ENCODE measurements at regions not wholly inside any gene's neighbourhood (a gene's known extent, or its start where the extent isn't known, plus 50 kb on each side); places are given as distances from the start of the nearest gene placed in this dataset.

DNA sequence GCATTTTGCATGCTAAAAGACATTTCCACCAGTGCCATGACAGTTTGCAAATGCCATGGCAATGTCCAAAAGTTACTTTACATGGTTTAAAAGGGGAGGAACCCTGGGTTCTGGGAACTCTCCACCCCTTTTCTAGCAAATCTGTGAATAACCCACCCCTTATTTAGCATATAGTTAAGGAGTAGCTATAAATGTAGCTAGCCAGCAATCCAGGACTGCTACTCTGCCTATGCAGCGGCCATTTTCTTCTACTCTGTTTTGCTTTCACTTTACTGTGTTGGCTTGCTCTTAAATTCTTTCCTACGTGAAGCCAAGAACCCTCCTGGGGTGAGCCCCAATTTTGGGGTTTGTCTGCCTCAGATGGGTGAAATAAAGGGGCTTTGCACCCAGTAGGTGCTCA is 141.0 kb downstream of the PTPN11 start:
- H3K27ac Mint-ChIP-seq: no peak overlapping the region
- no peaks in the 10 kb centered on the region for H3K4me1 Mint-ChIP-seq
- H3K4me3 Mint-ChIP-seq: no peak overlapping the region
- H3K9me3 Mint-ChIP-seq: no peaks in the 10 kb centered on the region
- intact Hi-C loops (cut with micrococcal nuclease): no loop called here
- no peak for DNase-seq
- no peaks in the 10 kb centered on the region for H3K36me3 Mint-ChIP-seq (ENCODE audit: low read depth)
- peaks cover 4% of the 10 kb centered on the region for H3K27me3 Mint-ChIP-seq

DNA sequence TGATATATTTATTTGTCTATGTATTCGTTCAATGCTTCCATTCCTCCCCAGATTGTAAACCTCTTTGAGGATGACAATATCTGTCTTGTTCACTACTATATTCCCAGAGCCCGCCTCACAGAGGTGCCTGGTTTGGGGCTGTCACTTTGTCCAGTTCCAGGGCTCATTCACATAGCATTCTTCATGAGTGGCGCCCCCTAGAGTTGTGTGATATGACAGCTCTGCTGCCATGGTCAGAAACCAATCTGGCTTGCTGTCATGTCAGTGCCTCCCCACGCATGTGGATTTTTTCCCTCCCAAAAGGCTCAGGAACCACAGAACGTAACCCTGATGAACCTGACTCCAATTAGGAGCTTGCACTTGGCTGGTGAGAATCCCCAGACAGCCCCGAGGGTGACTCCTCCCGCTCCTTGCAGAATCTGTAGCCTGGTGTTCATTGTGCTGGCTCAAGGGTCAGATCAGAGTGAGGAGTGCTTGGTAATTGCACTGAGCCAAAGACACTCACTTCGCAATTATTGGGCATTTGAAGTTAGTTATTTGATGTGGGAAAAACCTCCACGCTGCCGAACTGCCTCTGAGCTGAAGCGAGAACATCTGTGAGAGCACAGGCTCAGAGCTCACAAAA is 145.5 kb downstream of the PTPN11 start:
- no peak overlapping the region for H3K4me3 Mint-ChIP-seq
- H3K9me3 Mint-ChIP-seq: no peaks in the 10 kb centered on the region
- peaks cover 10% of the 10 kb centered on the region for H3K27me3 Mint-ChIP-seq
- peaks cover 1% of the 10 kb centered on the region for H3K4me1 Mint-ChIP-seq
- DNase-seq: no peak
- no peaks in the 10 kb centered on the region for H3K36me3 Mint-ChIP-seq (ENCODE audit: low read depth)
- no peak overlapping the region for H3K27ac Mint-ChIP-seq
- intact Hi-C loops (cut with micrococcal nuclease): no loop called here

DNA sequence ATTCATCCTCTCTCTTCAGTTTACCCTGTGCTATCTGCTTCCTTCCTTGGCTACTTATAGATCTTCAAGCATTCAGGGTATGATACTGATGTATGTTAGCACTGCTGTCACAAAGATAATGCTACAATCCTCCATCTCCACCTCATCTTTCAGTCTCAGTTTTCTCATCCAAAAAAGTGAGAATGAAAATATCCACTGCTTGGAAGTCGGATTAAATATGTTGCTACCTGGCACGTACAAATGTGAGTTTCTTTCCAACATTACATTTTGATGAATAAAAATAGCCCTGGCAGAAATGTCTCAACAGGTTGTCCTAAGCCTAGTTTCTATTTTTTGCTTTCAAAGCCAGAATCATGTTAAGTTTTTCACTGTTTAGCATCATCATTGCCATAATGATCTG is 149.9 kb downstream of the PTPN11 start:
- DNase-seq: no peak
- H3K4me3 Mint-ChIP-seq: no peak overlapping the region
- H3K27me3 Mint-ChIP-seq: peaks cover 16% of the 10 kb centered on the region
- intact Hi-C loops (cut with micrococcal nuclease): no loop called here
- no peaks in the 10 kb centered on the region for H3K9me3 Mint-ChIP-seq
- peaks cover 5% of the 10 kb centered on the region for H3K4me1 Mint-ChIP-seq
- H3K36me3 Mint-ChIP-seq (ENCODE audit: low read depth): no peaks in the 10 kb centered on the region
- no peak overlapping the region for H3K27ac Mint-ChIP-seq

GRCh38 chr12:112570096-112570495 is 151.3 kb downstream of the PTPN11 start:
- no peaks in the 10 kb centered on the region for H3K36me3 Mint-ChIP-seq (ENCODE audit: low read depth)
- peaks cover 18% of the 10 kb centered on the region for H3K27me3 Mint-ChIP-seq
- intact Hi-C loops (cut with micrococcal nuclease): no loop called here
- no peaks in the 10 kb centered on the region for H3K9me3 Mint-ChIP-seq
- H3K4me3 Mint-ChIP-seq: no peak overlapping the region
- DNase-seq: no peak
- H3K27ac Mint-ChIP-seq: no peak overlapping the region
- peaks cover 5% of the 10 kb centered on the region for H3K4me1 Mint-ChIP-seq

- no peak for DNase-seq
- intact Hi-C loops (cut with micrococcal nuclease): no loop called here
- H3K27me3 Mint-ChIP-seq: peaks cover 27% of the 10 kb centered on the region
- H3K4me3 Mint-ChIP-seq: no peak overlapping the region
- H3K9me3 Mint-ChIP-seq: no peaks in the 10 kb centered on the region
- H3K4me1 Mint-ChIP-seq: peaks cover 5% of the 10 kb centered on the region
- no peak overlapping the region for H3K27ac Mint-ChIP-seq
- no peaks in the 10 kb centered on the region for H3K36me3 Mint-ChIP-seq (ENCODE audit: low read depth)
Measured at GRCh38 chr12:112573141-112573540, 154.4 kb downstream of the PTPN11 start.

GRCh38 chr12:112574896-112575558 is 156.3 kb downstream of the PTPN11 start:
- intact Hi-C loops (cut with micrococcal nuclease): no loop called here
- Mint-ChIP-seq H3K27ac (no peak overlapping the region), H3K4me3 (no peak overlapping the region), H3K9me3 (no peaks in the 10 kb centered on the region), H3K27me3 (peaks cover 34% of the 10 kb centered on the region), H3K36me3 (ENCODE audit: low read depth) (no peaks in the 10 kb centered on the region), H3K4me1 (peaks cover 5% of the 10 kb centered on the region)
- DNase-seq: no peak

DNA sequence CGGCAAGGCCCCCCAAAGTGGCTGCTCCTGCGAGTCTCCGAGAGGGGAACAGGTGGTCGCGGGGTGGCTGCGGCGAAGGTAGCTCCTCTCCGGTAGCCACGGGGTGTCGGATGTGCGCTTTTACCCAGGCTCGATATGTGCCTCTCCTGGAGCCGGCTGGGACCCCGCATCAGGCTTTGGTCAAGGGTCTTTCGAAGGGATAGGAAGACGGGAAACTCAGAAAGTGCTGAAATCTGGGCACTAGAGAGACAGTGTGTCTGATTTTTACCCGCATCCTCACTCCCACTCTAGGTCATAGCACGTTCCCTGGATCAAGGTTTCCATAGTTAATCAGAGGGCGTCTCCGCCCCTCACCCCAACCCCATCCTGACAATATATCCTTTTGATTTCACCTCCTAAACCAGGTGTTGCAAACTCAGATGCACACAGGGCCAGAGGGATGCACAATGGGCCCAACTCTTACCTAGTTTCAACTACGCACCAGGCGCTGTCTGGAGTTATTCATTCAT is 156.9 kb downstream of the PTPN11 start:
- Mint-ChIP-seq H3K27ac (no peak overlapping the region), H3K4me1 (peaks cover 5% of the 10 kb centered on the region), H3K4me3 (no peak overlapping the region), H3K9me3 (no peaks in the 10 kb centered on the region), H3K27me3 (peaks cover 34% of the 10 kb centered on the region), H3K36me3 (ENCODE audit: low read depth) (no peaks in the 10 kb centered on the region)
- DNase-seq: no peak
- intact Hi-C loops (cut with micrococcal nuclease): no loop called here

DNA sequence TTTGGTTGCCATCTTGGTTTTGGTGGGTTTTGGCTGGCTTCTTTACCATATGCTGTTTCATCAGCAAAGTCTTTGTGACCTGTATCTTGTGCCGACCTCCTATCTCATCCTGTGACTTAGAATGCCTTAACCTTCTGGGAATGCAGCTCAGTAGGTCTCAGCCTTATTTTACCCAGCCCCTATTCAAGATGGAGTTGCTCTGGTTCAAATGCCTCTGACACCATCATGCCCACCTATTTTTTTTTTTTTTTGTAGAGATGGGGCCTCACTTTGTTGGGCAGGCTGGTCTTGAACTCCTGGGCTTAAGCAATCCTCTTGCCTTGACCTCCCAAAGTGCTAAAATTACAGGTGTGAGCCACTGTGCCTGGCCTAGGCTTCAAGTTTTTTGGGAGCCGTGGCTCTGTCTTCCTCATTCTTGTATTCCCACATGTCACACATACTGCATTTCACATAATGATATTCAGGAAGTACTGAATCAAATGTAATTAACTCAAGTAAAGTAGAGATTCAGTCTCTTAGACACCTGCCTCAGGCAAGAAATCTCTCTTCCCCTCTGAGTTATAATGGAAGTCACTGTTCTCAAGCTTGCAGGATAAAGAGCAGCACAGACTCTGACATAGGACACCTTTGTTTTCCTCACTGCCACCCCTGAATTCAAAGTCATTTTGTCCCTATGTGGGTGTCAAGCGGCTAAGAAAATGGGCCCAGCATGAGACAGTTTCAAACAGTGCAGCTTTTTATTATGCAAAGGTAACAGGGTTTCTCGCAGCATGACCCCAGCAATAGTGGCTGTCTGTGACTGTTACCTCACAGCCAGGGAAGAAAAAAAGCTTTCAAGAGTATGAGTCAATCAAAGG is 159.0 kb downstream of the PTPN11 start:
- peaks cover 2% of the 10 kb centered on the region for H3K4me1 Mint-ChIP-seq
- no peaks in the 10 kb centered on the region for H3K36me3 Mint-ChIP-seq (ENCODE audit: low read depth)
- H3K27me3 Mint-ChIP-seq: peaks cover 31% of the 10 kb centered on the region
- intact Hi-C loops (cut with micrococcal nuclease): no loop called here
- no peaks in the 10 kb centered on the region for H3K9me3 Mint-ChIP-seq
- H3K27ac Mint-ChIP-seq: no peak overlapping the region
- H3K4me3 Mint-ChIP-seq: no peak overlapping the region
- no peak for DNase-seq

DNA sequence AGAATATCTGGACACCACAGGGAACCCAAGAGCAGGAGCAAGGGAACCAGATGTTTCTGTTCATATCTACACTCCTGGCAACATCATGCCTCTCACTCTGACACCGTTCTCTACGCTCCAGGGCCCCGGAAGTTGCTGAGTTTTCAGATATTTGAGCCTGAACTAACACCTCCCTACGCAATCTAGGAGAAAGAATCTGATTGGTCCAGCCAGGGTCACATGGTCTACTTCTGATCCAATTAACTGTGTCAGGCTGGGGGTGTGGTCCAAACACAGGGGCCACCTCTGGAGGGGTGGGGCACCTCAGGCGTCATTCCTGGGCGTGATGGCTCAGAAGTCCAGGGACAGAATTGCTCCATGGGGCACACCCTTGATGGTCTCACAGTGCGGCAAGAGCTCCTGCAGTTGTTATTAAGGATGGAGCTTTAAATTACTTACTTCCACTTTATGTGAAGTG is 165.5 kb downstream of the PTPN11 start:
- no peak overlapping the region for H3K4me3 Mint-ChIP-seq
- H3K9me3 Mint-ChIP-seq: no peaks in the 10 kb centered on the region
- no peak overlapping the region for H3K27ac Mint-ChIP-seq
- no peaks in the 10 kb centered on the region for H3K36me3 Mint-ChIP-seq (ENCODE audit: low read depth)
- DNase-seq: no peak
- peaks cover 10% of the 10 kb centered on the region for H3K27me3 Mint-ChIP-seq
- intact Hi-C loops (cut with micrococcal nuclease): no loop called here
- no peaks in the 10 kb centered on the region for H3K4me1 Mint-ChIP-seq

DNA sequence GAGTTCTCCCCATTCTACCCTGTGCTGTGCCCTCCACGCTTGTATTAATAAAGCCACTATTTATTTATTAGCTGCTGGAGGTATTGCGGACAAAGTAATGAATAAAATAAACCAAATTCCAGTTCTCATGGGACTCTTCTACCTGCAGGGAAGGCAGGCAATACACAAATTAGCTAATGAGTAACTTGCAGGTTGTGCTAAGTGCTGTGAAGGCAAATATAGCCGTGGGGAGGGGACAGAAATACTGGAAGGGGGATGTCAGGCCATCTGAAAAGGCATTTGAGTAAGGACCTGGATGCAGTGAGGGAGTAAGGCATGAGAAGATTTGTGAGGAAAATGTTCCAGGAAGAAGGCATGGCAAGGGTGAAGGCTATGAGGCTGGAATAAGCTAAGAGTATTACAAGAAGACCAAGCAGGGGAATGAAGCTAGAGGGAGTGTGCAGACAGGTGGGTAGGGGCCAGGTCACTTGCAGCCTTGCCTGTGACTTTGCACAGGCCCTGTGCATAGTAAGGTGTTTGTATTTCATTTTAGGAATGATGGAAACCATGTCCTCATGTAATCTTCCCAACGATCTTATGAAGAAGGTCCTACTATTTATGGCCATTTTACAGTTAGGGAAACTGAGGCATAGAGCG is 167.5 kb downstream of the PTPN11 start:
- intact Hi-C loops (cut with micrococcal nuclease): no loop called here
- H3K27ac Mint-ChIP-seq: no peak overlapping the region
- H3K27me3 Mint-ChIP-seq: peaks cover 3% of the 10 kb centered on the region
- no peaks in the 10 kb centered on the region for H3K36me3 Mint-ChIP-seq (ENCODE audit: low read depth)
- no peaks in the 10 kb centered on the region for H3K9me3 Mint-ChIP-seq
- DNase-seq: no peak
- no peak overlapping the region for H3K4me3 Mint-ChIP-seq
- no peaks in the 10 kb centered on the region for H3K4me1 Mint-ChIP-seq

GRCh38 chr12:112589275-112589674 is 170.5 kb downstream of the PTPN11 start:
- Mint-ChIP-seq H3K27ac (no peak overlapping the region), H3K36me3 (ENCODE audit: low read depth) (no peaks in the 10 kb centered on the region), H3K9me3 (no peaks in the 10 kb centered on the region), H3K4me3 (no peak overlapping the region), H3K4me1 (no peaks in the 10 kb centered on the region), H3K27me3 (peaks cover 3% of the 10 kb centered on the region)
- intact Hi-C loops (cut with micrococcal nuclease): no loop called here
- DNase-seq: no peak

DNA sequence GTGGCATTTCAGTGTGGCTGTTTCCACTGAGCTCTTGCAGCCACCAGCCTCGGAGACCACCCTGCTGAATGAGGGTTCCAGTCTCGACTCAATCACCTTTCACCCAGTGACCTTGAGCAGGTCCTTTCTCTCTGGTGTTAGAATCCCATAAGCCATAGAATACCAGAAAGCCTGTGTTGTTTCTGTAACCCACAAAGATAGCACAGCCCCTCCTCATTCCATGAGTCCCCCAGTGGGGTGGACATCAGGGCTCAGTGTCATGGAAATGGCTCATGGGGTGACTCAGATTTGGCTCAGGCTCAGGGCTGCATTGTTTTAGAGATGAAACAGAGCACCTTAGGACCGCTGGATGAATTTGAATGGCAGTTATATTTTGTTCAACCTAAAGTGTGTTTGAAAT is 171.5 kb downstream of the PTPN11 start:
- no peak for DNase-seq
- no peak overlapping the region for H3K4me3 Mint-ChIP-seq
- no peaks in the 10 kb centered on the region for H3K36me3 Mint-ChIP-seq (ENCODE audit: low read depth)
- H3K9me3 Mint-ChIP-seq: no peaks in the 10 kb centered on the region
- H3K27ac Mint-ChIP-seq: no peak overlapping the region
- H3K27me3 Mint-ChIP-seq: peaks cover 3% of the 10 kb centered on the region
- intact Hi-C loops (cut with micrococcal nuclease): no loop called here
- no peaks in the 10 kb centered on the region for H3K4me1 Mint-ChIP-seq

- H3K4me1 Mint-ChIP-seq: peaks cover 2% of the 10 kb centered on the region
- H3K27ac Mint-ChIP-seq: no peak overlapping the region
- H3K27me3 Mint-ChIP-seq: peaks cover 2% of the 10 kb centered on the region
- H3K36me3 Mint-ChIP-seq (ENCODE audit: low read depth): no peaks in the 10 kb centered on the region
- intact Hi-C loops (cut with micrococcal nuclease): no loop called here
- peaks cover 5% of the 10 kb centered on the region for H3K9me3 Mint-ChIP-seq
- H3K4me3 Mint-ChIP-seq: no peak overlapping the region
- DNase-seq: no peak
Measured at GRCh38 chr12:112591488-112591887, 172.7 kb downstream of the PTPN11 start.

DNA sequence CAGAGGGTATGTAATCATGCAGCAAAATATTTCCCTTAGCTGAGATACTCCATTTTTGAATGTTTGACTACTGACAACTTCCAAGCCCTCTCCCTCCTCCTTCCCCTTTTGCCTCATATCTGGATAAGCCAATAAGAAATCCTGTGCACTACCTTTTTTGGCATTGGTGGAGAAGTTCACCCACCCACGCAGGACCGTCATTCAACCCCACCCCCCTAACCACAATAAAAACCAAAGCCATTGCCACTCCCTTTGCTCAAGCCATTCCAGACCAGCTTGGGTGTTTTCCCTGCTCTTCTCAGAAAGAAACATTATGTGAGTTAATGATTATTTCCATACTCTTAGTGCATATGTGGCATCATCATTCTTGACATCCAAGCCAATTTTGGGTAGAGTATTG is 176.7 kb downstream of the PTPN11 start:
- Mint-ChIP-seq H3K36me3 (ENCODE audit: low read depth) (no peaks in the 10 kb centered on the region), H3K27ac (no peak overlapping the region), H3K4me1 (peaks cover 2% of the 10 kb centered on the region), H3K9me3 (peaks cover 5% of the 10 kb centered on the region), H3K27me3 (peaks cover 2% of the 10 kb centered on the region), H3K4me3 (no peak overlapping the region)
- intact Hi-C loops (cut with micrococcal nuclease): no loop called here
- DNase-seq: no peak
